Fibroblast of skin of abdomen (primary cell): ENCODE measurements at regions not wholly inside any gene's neighbourhood (a gene's known extent, or its start where the extent isn't known, plus 50 kb on each side); places are given as distances from the start of the nearest gene placed in this dataset.

Experiments
- DNase-seq: peaks from one replicate; pipeline ENCODE4 v3.0.0-alpha.2; 2013

DNA sequence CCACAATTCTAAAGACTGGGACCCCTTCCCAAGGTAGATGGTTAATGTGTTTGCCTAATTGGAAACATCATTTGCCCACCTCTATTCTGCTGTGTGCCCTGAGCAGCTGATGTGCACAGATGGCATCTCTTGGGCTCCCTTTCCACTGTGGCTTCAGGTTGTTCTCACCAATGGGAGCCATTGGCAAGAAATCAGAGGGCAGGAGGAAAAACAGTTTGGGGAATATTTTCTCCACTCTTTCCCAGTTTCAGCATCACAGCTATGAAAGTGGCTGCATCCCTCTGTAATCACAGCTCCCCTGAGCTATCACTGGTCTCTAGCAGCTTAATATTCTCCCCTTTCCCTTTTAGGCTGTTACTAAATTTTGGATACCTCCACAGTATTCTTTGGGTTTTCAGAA, 911.6 kb upstream of the SEMA6A start:
- no peak for DNase-seq

DNA sequence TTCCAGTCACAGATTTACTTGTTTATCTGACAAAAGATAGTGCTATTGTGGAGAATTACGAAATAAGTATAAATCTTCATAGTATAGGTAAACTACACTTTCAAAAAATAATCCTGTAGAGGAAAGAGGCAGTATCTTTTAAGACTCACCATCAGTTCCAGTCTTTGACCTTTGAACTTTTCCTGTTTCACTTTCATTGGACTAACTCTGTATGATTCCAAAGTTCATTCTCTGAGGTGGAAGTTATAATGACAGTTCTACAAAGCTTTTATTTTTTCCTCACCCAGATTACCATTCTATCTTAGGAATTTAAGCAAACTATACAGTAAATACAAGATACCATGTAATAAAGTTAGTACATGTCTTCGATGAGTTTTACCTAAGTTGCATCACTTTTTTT, 901.3 kb upstream of the SEMA6A start:
- DNase-seq: no peak

DNA sequence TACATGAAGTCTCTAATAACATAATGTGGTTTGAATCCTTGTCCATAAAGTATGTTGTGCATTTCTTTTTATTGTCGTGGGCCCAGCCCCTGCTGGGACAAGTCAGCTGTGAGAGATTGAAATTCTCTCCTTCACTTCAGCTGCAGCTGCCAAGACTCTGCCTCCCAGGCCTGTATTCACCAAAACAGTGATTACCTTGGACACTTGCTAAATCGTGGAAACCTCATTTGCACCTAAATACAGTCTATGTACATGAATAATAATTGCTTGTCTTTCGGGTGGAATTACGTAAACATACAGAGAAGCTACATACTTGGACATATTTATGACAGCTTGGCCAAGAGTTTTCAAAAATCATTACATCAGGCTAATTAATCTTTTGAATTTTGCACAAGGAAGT, 898.5 kb upstream of the SEMA6A start:
- no peak for DNase-seq

DNA sequence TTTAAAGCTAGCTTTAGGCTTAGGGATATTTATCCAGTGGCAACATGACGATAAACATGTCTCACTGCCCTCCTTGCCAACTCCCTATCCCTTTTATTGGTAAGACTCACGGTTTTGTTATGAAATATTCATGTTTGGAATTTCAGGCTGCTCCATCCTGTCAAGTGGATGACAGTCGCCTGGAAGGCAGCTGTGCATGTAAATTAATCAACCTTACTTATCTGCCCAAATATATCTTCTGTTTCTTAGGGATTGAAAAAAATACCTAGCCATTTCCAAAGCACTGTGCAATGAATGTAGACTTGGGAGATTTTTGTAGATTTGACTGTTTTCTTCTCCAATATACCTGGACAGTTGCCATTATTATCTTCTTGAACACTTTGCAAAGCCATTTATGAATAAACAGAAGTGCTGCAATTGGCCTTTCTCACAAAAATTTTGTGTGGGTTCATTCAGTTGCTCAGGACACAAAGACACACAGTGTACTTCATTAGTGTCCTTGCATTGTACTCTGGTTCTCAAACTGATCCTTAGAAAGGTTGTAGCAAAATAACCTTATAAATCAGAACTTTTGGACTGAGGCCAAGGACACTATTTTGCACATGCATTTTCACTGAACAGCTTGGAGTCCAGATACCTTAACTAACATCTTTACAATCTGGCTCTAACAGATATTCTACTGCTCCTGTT, 889.4 kb upstream of the SEMA6A start:
- no peak for DNase-seq

DNA sequence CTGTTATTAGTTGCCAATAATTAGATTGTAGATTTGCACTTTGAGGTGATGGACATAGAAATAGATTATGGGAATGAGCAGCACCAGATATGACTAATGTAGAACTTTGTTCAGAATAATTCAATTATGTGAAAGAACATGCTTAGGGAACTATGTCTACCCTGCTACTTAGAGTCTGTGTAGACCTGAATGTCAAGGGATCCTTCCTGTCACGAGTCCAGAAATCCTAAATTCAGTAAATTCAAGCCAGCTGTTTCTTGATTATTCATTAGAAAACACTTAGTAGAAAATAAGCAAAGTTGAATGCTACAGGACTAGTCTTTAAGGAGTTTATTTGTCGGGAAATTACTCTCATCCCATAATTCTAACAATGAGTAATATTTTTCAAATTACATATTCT, 887.3 kb upstream of the SEMA6A start:
- DNase-seq: no peak

DNA sequence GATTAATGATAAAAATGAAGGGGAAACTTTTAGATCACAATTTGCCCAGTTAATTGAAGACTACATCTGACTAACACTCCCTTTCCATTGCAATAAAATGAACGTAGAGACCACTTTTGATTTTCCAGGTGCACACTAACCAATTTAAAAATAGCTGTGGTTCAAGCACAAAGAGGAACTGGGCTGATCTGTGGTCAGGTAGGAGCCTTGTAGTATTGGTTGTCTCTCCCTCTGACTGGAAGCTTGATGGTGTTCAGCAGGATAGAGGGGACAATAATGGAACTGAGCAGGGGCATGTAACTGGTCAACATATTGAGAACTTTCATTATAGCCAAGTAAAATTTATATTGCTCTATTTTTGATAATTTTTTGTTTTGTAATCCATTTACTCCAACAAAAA, 886.8 kb upstream of the SEMA6A start:
- no peak for DNase-seq

DNA sequence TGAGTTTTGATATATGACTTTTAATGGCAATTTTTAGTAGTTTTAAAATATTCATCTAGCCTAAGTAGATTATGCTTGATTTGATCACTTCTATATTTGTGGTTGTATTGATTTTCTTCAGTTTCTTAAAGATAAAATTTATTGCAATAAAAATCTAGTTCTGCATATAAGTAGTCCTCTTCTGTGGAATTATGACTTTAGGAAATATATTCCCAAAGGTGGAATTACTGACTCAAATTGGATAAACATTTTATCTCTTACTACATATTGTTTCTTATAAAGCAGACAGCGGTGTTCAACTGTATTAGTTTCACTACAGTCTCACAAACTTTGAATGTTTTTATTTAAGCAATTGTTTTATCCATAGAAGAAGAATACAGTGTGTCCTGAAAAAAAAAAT, 883.0 kb upstream of the SEMA6A start:
- DNase-seq: no peak

DNA sequence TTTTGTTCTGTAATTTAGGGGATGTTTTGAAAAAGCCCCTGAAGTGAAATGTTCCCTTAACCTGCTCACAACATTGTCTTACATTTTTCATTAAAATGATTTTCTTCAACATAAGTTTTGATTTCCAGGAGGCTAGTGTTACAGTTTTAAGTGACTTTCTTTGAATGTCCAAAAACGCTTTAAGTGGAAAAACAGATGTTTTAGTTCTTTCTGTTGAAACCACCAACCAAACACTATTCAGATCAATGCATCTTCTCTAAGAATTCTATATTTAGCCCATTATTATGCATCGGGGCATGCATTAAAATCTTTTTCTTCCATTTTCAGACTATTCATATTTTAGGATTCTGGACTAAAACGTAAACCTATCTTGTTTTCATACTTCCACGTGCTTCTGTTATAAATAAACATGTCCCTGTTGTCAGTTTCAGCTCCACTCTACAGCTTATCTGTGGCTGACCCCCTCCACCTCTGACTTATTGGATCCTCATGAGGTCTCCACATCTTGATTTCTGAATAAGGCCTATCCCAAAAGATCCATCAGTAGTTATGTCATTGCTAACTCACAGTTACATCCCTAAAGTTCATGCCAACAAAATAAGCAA, 882.3 kb upstream of the SEMA6A start:
- DNase-seq: no peak

DNA sequence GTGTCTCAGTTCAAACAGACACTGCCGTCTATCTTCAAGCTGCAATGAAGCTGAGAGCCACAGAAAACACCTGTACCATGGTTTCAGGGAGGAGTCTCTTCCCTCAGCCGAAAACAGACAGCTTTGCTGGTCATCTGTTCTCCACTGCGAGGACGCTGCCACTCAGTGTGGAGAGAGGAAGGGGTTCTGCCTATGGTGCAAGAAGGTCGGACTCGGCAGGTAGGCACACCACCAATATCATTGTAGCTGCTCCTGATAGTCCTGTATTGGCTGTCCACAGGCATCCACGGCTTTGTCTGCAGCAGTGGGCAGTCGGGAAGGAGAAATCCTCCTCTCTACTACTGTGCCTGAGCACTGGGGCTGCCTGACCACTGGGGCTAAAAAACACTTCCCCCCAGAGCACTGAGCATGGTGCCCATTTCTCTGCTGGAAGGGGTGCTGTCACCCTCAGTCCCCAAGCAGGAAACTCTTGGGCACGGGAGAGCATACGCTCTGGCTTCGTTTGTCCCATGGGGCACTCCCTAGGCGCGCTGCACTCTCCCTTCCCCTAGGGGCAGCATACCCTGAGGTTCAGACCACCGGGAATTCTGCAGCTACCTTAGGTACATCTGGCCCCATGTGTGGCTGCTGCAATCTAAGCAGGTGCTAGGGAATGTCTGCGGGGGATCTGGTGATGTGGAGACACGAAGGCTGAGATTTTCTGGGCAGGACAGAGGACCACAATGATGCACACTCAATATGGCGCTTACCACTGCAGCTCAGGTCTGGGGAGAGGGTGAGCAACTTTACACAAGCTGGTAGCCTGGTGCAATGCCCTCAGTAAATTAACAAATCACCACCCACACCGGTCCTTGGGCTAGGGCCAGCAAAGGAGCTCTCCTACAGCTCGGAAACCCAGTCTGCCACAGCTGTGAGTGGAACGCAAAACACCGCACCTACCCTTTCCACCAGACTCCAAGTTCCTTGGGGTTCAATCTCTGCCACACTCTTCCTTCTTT, 880.9 kb upstream of the SEMA6A start:
- DNase-seq: no peak

DNA sequence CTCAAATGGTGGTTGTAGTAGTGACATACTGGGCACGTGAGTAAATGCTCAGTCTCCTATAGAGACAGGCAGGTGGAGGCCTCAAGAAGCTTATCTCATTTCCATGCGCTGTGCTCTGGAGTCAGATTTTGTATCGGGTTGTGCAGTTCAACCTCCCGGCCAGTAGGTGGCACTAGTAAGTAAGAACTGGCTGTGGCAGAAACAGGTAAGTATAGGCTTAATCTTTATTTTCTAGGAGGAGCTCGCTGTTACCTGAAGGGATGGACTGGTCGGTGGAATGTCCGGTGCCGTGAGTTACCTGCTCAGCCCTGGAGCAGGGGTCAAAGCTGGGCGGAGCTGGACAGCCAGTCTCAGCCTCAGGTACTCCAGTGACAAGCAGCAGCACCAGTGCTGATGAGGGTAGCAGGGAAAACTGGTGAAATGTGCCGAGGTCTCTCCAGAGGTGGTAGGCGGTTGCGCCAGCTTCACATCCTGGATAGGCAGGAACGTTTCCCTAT, 880.1 kb upstream of the SEMA6A start:
- peak; percentile 15 for DNase-seq

DNA sequence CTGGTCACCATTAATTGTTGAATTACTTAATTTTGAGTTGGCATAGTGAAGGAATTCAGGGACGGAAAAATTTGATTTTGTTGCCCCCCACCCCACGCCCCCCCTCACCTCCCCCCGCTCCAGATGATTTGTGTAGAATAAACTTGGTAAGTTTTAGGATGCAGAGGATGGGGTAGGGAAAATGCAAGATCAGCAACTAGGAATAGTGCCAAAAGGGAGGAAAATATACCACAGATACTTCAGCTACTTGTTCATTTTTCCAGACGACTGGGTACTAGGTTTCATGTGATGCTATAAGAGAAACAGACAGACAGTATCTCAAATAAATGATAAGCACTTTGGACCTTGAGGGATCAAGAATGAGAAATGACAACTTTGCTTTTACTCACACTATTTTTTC, 862.2 kb upstream of the SEMA6A start:
- DNase-seq: no peak

DNA sequence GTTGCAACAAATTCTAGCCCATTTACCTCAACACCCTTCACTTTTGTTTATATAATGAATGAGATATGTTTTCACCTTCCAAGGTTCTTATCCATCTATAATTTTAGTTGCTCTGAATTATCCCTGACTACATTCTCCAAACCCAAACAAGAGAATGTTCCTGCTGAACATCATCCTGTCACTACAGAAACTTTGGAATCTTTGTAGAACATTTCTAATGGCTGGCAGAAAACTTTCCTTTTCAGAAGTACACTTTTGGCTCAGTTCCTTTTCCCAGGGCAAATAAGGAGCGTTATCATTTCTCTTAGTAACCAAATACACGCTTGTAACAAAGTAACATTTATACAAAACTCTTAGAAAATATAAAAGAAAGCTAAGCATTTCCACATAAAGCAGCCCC, 860.6 kb upstream of the SEMA6A start:
- no peak for DNase-seq

DNA sequence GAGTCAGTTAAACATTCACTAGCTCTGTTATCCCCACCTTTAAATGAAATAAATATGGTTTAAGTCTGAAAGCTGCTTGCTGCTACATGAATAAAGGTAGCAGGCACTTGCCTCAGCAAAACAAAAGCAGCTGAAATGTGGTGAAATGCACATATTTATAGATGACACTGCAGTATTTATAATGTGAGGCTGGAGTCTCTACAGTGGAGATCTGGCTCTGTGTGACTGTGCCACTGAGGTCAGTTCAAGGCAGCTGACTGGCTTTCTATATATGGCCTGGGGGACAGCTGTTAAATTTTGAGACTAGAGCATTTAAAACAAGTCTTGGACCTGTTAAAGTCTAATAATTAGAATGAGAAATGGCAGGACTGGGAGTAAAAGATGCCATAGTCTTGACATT, 859.6 kb upstream of the SEMA6A start:
- no peak for DNase-seq

DNA sequence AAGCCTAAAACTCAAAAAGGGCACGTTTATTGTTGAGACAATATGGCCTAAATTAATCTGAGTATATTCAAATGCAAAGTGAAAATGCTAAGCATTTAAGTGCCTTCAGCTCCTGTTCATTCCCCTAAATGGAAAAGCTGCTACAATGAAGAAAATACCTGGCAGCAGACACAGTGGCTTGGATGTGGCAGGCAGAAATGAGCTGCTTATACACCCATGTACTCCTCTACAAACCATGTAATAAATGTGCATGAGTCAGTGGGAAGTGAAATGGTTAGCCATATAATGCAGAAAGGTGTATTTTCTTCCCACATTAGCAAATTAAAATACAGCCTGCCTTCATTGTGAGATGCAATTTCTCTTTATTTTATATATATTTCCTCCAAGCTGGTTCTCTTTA, 859.2 kb upstream of the SEMA6A start:
- no peak for DNase-seq

DNA sequence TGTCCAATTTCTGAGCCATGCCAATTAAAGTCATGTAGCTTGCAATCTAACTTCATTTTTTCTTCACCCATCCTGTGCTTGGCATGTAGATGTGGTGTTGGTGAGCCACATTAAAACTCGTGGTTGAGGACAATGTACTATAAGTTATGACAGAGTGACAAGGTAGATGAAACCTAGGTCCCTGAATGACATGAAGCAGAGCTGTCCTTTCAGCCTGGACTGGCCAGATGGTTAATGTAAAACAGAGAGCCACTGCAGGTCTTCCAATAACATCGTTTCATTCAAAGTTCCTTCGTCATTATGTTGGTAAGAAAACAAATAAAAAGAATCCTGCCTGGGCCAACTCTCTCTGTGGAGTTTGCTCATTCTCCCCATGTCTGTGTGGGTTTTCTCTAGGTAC, 856.5 kb upstream of the SEMA6A start:
- no peak for DNase-seq

DNA sequence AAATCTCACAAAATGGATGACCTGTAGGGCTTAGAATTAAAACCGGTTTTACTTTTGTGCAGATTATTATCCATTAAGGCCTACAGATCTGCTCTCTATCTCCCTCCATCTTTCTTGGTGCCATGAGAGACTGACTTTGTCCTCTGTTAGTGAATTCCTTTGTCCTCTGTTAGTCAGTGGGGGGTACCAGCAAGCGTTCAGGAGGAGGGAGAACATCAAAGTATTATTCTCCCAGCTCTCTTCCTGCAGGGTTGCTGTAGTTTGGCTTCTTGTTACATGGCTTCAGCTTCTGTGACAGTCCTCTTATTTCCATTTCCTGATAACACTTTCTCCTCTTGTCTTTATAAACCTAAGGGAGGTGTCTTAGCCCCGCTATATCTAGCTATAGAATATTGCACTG, 850.5 kb upstream of the SEMA6A start:
- DNase-seq: no peak

DNA sequence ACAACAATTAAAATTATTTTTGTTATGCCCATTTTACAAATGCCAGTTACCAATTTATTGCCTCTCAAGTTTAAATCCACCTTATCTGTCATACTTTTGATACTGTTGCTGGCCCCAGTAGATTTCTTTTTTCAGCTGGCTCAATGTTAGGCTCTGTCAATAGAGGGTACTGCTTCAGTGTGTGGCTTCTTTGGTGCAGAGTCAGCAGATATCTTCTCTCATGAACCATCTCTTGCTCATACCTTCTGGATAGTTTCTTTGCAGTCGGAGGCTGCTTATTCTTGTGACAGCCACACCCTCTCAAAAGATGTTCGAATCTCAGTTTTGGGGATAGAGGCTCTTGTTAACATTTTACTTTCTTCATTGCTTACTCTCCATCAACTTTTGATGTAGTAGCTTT, 849.9 kb upstream of the SEMA6A start:
- no peak for DNase-seq

DNA sequence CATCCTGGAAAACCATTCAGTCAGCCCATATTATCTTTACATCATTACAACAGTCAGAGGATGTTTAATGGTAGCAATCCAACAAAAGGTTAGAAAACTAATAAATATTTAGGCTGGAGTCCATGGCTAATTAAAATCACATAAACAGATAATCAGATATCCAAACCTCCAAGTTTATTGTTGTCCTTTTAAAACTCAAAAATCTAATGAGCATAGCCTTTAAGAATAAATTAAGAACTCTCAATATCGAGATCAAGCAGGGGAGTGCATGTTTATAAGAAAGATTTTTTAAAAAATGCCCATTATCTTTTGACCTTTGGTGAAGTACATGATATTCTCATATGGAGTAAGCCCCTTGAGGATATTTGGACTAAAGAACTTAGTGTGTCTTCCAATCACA, 842.9 kb upstream of the SEMA6A start:
- DNase-seq: no peak

DNA sequence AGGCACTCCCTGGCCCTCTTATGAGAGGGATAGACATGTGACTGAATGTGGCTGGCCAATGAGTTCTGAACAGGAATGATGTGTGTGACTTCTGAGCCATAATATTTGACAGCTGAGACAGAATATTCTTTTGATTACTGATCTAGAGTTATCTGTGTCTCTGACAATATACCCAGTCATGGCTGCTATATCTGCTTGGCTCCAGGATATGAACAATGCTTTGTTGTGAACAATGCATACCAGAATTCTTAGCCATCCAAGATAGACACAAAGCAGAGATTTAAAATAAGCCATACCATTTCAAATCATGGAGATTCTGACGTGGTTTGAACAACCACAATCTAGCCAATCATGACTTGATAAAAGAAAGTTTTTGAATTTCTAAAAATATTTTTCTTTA, 840.3 kb upstream of the SEMA6A start:
- DNase-seq: peak; percentile 11

DNA sequence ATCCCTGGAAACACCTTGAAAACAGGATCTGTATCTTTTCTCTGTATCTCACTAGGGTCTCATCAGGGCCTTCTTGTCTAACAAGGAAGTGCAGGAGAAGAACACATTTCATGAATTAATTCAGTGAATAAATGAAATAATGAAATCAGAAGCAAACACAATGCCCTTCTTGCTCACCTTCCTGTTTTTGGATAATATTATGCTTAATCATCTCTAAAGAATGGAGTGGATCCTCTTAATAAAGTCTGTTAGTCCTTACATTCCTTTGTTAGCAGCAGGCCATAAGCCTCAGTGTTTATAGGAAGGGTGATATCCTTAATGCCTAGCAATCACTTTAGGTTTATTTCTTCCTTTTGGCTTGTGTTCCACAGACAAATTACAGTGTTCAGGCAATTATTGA, 837.1 kb upstream of the SEMA6A start:
- DNase-seq: peak; percentile 3

DNA sequence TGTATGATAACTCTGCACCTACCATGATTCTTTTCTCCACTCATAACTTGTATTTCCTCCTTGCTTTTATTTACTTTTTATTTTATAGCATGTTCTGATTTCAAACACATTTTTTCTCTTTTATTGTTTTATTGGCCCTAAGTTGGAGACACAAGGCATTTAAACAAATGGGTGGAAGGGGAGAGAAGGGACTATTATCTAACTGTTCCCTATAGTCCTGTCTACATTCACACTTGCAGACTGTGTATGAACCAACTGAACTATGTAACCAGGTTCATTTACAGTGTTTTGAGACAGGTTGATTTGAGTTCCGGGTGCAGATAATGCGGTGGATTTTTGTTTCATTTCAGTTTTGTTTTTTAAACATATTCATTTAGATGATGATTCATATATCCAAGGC, 830.6 kb upstream of the SEMA6A start:
- no peak for DNase-seq

DNA sequence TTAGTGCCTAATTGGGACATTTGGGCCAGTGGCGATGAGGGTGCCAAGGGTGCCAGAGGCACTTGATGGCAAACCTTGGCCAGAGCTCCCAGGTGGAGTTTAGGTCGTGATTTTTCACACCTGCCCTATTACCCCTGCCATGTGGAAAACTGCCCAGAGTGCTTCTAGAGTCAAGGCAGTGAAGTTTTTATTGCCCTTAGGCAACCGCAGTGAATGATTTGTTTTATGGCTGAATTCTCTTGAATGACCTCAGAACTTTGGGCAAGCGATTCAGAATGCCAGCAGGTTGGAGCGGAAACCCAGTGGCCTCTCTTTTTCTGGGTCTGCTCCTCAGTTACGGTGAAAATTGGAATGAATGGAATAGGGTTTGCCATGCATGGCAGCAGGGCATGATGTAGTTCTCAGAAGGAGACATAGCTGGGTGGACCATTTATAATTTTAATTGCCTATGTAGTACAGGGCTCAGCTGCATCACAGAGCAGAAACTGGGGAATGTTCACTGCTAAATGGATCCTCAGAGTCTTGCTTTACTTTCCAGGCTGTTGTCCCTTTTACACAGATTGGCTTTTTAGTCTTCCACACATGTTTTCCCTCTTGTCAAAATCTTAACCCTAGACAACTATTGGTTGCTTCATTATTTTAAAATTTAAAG, 820.0 kb upstream of the SEMA6A start:
- DNase-seq: no peak

DNA sequence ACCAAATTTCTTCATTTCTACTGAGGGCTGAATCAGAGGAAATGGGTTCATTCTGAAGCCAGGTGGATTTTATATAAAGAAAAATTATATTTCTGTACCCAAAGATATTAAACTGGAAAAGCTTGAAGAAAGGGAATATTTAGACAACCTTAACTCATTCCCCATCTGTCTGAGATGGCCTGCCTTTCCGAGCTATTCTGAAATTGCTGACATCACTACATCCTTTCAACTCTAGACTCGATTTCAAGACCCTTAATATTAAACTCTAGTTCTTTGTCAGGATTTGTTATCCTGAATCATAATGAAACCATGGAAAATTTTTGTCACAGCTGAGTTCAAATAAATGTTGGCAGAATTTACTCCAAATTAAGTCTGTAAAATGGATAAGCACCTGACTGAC, 818.5 kb upstream of the SEMA6A start:
- no peak for DNase-seq
